ENCODE measurements at regions not wholly inside any gene's neighbourhood (a gene's known extent, or its start where the extent isn't known, plus 50 kb on each side); places are given as distances from the start of the nearest gene placed in this dataset.

- TF ChIP-seq, protein P1, sequence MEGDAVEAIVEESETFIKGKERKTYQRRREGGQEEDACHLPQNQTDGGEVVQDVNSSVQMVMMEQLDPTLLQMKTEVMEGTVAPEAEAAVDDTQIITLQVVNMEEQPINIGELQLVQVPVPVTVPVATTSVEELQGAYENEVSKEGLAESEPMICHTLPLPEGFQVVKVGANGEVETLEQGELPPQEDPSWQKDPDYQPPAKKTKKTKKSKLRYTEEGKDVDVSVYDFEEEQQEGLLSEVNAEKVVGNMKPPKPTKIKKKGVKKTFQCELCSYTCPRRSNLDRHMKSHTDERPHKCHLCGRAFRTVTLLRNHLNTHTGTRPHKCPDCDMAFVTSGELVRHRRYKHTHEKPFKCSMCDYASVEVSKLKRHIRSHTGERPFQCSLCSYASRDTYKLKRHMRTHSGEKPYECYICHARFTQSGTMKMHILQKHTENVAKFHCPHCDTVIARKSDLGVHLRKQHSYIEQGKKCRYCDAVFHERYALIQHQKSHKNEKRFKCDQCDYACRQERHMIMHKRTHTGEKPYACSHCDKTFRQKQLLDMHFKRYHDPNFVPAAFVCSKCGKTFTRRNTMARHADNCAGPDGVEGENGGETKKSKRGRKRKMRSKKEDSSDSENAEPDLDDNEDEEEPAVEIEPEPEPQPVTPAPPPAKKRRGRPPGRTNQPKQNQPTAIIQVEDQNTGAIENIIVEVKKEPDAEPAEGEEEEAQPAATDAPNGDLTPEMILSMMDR (IDR thresholded peaks at IDR 0.05; ENCODE audit: low read depth, low read length, missing input control): no peak
- TF ChIP-seq JUND (IDR thresholded peaks at IDR 0.05): no peak
- TF ChIP-seq, protein P2, sequence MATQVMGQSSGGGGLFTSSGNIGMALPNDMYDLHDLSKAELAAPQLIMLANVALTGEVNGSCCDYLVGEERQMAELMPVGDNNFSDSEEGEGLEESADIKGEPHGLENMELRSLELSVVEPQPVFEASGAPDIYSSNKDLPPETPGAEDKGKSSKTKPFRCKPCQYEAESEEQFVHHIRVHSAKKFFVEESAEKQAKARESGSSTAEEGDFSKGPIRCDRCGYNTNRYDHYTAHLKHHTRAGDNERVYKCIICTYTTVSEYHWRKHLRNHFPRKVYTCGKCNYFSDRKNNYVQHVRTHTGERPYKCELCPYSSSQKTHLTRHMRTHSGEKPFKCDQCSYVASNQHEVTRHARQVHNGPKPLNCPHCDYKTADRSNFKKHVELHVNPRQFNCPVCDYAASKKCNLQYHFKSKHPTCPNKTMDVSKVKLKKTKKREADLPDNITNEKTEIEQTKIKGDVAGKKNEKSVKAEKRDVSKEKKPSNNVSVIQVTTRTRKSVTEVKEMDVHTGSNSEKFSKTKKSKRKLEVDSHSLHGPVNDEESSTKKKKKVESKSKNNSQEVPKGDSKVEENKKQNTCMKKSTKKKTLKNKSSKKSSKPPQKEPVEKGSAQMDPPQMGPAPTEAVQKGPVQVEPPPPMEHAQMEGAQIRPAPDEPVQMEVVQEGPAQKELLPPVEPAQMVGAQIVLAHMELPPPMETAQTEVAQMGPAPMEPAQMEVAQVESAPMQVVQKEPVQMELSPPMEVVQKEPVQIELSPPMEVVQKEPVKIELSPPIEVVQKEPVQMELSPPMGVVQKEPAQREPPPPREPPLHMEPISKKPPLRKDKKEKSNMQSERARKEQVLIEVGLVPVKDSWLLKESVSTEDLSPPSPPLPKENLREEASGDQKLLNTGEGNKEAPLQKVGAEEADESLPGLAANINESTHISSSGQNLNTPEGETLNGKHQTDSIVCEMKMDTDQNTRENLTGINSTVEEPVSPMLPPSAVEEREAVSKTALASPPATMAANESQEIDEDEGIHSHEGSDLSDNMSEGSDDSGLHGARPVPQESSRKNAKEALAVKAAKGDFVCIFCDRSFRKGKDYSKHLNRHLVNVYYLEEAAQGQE (IDR thresholded peaks at IDR 0.05): no peak
- TF ChIP-seq RAD21 (IDR thresholded peaks at IDR 0.05): no peak
- TF ChIP-seq GABPA (IDR thresholded peaks at IDR 0.05 in 1 of 2, conservative IDR thresholded peaks at IDR 0.05 in 1 of 2): no peak
- no peak for TF ChIP-seq MAX (IDR thresholded peaks at IDR 0.05)
- no peak for TF ChIP-seq ZBTB33 (IDR thresholded peaks at IDR 0.05)
- TF ChIP-seq RXRA (IDR thresholded peaks at IDR 0.05): no peak
- TF ChIP-seq TAF1 (conservative IDR thresholded peaks at IDR 0.05): no peak
- TF ChIP-seq NR2F2 (IDR thresholded peaks at IDR 0.05): no peak
- no peak for TF ChIP-seq SP1 (IDR thresholded peaks at IDR 0.05)
- no peak for TF ChIP-seq HNF4G (IDR thresholded peaks at IDR 0.05)
Measured at GRCh38 chr6:9365378-9365777, 930.0 kb upstream of the SLC35B3 start.

All from liver (tissue), 3 donors.